IPS-20b (cell line): ENCODE measurements at regions not wholly inside any gene's neighbourhood (a gene's known extent, or its start where the extent isn't known, plus 50 kb on each side); places are given as distances from the start of the nearest gene placed in this dataset.

Experiments used
- H3K27ac ChIP-seq: one replicate; pipeline ENCODE4 v1.5.1; 2013; ENCODE audit warnings: low read length
- H3K27me3 ChIP-seq: 2 replicates; pipeline ENCODE4 v1.6.1; 2013; ENCODE audit warnings: mild to moderate bottlenecking, low read length, inconsistent platforms; ENCODE audit not compliant: insufficient read depth
- H3K36me3 ChIP-seq: 2 replicates; pipeline ENCODE4 v1.6.1; 2013; ENCODE audit warnings: low read depth, mild to moderate bottlenecking, inconsistent platforms, low read length, moderate library complexity; ENCODE audit not compliant: insufficient read depth
- H3K4me1 ChIP-seq: 2 replicates; pipeline ENCODE4 v1.6.1; 2013; ENCODE audit warnings: mild to moderate bottlenecking, control low read depth, inconsistent platforms, low read length, moderate library complexity; ENCODE audit not compliant: insufficient read depth
- H3K4me3 ChIP-seq: 2 replicates; pipeline ENCODE4 v1.5.1; 2013; ENCODE audit warnings: mild to moderate bottlenecking, low read length, inconsistent platforms
- H3K9ac ChIP-seq: 2 replicates; pipeline ENCODE4 v1.6.1; 2013; ENCODE audit warnings: low read depth, mild to moderate bottlenecking, inconsistent platforms, low read length, moderate library complexity
- H3K9me3 ChIP-seq: 2 replicates; pipeline ENCODE4 v1.6.1; 2013; ENCODE audit warnings: mild to moderate bottlenecking, low read depth, low read length, inconsistent platforms; ENCODE audit not compliant: insufficient read depth

DNA sequence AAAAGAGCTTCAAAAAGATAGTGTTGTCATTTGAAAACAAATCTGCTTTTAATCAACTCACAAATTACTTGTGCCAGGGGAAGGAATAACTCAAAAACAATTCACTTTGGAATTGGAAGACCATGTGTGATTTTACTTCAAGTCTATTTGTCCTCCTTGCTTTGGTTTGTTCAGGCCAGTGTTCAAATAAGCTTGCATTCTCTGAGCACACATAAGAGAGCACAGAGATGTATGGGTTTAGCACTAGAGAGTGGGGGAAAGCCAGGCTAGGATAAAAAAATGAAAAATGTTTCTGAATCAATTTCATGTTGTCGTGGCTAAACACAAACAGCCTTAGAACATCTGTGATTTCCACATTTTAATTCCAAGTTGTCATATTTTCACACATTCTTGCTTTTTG lies 325.7 kb upstream of the LYPLAL1 start:
- Histone ChIP-seq H3K27ac (no peak overlapping the region), H3K4me1 (no peaks in the 10 kb centered on the region), H3K4me3 (no peak overlapping the region), H3K27me3 (no peaks in the 10 kb centered on the region), H3K9ac (no peak overlapping the region), H3K9me3 (no peaks in the 10 kb centered on the region), H3K36me3 (no peaks in the 10 kb centered on the region)

- Histone ChIP-seq H3K4me1 (no peaks in the 10 kb centered on the region), H3K9ac (no peak overlapping the region), H3K4me3 (no peak overlapping the region)
Measured at GRCh38 chr1:218850367-218850766, 323.3 kb upstream of the LYPLAL1 start.

GRCh38 chr1:218851586-218851985 lies 322.1 kb upstream of the LYPLAL1 start:
- Histone ChIP-seq H3K9ac (no peak overlapping the region), H3K4me3 (no peak overlapping the region), H3K9me3 (no peaks in the 10 kb centered on the region), H3K36me3 (no peaks in the 10 kb centered on the region), H3K4me1 (no peaks in the 10 kb centered on the region), H3K27me3 (no peaks in the 10 kb centered on the region), H3K27ac (no peak overlapping the region)

More at GRCh38 chr1:218850367-218850766, 323.3 kb upstream of the LYPLAL1 start:
- Histone ChIP-seq H3K27ac (no peak overlapping the region), H3K36me3 (no peaks in the 10 kb centered on the region), H3K27me3 (no peaks in the 10 kb centered on the region), H3K9me3 (no peaks in the 10 kb centered on the region)

- Histone ChIP-seq H3K36me3 (no peaks in the 10 kb centered on the region), H3K9ac (no peak overlapping the region), H3K4me3 (no peak overlapping the region), H3K9me3 (no peaks in the 10 kb centered on the region), H3K27me3 (no peaks in the 10 kb centered on the region), H3K27ac (no peak overlapping the region), H3K4me1 (no peaks in the 10 kb centered on the region)
Measured at GRCh38 chr1:218852527-218852926, 321.2 kb upstream of the LYPLAL1 start.

- Histone ChIP-seq H3K9me3 (no peaks in the 10 kb centered on the region), H3K4me3 (no peak overlapping the region), H3K4me1 (no peaks in the 10 kb centered on the region), H3K9ac (no peak overlapping the region), H3K27ac (no peak overlapping the region), H3K36me3 (no peaks in the 10 kb centered on the region), H3K27me3 (no peaks in the 10 kb centered on the region)
Measured at GRCh38 chr1:218863987-218864386, 309.7 kb upstream of the LYPLAL1 start.

- H3K27ac ChIP-seq, result no peak overlapping the region
- H3K27me3 ChIP-seq, result no peaks in the 10 kb centered on the region
- no peak overlapping the region for H3K4me3 ChIP-seq
- no peak overlapping the region for H3K9ac ChIP-seq
- H3K4me1 ChIP-seq, result no peaks in the 10 kb centered on the region
- H3K9me3 ChIP-seq, result no peaks in the 10 kb centered on the region
- no peaks in the 10 kb centered on the region for H3K36me3 ChIP-seq
Measured at GRCh38 chr1:218865591-218865990, 308.1 kb upstream of the LYPLAL1 start.

DNA sequence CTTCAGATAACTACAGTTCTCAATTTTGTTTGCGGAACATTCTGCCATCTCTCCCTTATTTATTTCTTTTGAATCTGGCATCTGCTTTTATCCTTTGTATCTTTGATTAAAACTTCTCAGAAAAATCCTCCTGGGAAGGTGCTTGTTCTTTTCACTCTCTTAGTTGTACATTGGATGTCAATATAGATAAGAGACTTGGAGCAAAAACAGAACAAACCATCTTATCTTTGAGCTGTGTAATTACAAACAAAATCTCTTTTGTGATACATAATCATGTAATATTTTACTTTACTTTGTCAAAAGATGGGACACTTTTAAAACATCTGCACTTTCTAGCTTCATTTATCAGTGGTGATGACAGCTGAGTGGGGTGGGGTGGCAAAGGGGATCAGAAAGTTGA lies 307.2 kb upstream of the LYPLAL1 start:
- Histone ChIP-seq H3K4me3 (no peak overlapping the region), H3K9me3 (no peaks in the 10 kb centered on the region), H3K9ac (no peak overlapping the region), H3K27ac (no peak overlapping the region), H3K4me1 (no peaks in the 10 kb centered on the region), H3K36me3 (no peaks in the 10 kb centered on the region), H3K27me3 (no peaks in the 10 kb centered on the region)

DNA sequence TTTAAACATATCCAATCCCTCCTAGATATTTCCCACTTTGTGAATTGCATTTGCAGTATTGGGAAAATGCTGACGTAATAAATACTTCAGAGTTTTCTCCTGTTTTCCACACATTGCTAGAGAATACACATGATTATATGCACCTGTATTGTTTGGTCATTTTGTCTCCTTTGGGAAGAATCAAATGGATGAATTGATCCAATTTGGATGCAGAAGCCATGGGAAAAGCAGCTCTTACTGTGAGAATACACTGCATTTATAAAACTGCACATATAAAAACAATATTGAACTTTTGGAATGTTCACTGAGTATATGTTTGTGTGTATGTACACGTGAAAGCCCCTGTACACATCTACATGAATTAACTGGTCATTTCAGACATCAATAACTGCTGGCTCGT lies 306.6 kb upstream of the LYPLAL1 start:
- no peak overlapping the region for H3K9ac ChIP-seq
- no peaks in the 10 kb centered on the region for H3K9me3 ChIP-seq
- no peaks in the 10 kb centered on the region for H3K36me3 ChIP-seq

DNA sequence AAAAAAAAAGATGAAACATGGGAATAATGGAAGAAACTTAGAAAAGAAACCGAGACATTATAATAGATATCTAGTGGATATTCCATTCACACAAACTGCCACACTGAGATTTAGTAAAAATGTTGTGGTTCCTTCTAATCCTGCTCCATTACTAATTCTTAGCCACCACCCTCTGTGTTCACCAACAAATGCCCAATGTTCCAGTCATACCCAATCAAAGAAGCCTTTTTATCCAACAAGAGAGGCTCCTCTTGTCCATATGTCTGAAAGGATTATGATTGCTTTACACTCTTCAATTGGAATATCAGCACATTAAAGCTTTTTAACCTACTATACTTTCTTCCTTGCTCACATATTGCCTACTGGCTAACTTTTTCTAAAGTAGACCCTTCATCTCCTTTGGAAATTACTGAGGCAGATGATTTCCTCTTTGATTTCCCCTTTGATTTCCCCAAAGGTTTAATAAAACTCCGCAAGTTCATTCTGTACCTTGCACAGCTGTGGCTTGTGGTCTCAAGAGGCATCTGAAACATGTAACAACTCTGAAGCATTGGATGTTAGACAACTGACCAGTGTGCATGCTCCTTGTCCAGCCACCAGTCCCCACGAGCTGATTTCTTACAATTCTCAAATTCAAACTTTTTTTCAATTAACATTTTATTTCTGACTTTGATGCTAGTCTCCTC lies 305.6 kb upstream of the LYPLAL1 start:
- H3K36me3 ChIP-seq, result no peaks in the 10 kb centered on the region
- H3K9ac ChIP-seq, result no peak overlapping the region
- no peak overlapping the region for H3K4me3 ChIP-seq
- H3K4me1 ChIP-seq, result no peaks in the 10 kb centered on the region
- no peak overlapping the region for H3K27ac ChIP-seq
- H3K27me3 ChIP-seq, result no peaks in the 10 kb centered on the region
- H3K9me3 ChIP-seq, result no peaks in the 10 kb centered on the region

More for the DNA sequence above, 306.6 kb upstream of the LYPLAL1 start:
- Histone ChIP-seq H3K27ac (no peak overlapping the region), H3K4me1 (no peaks in the 10 kb centered on the region), H3K4me3 (no peak overlapping the region), H3K27me3 (no peaks in the 10 kb centered on the region)

DNA sequence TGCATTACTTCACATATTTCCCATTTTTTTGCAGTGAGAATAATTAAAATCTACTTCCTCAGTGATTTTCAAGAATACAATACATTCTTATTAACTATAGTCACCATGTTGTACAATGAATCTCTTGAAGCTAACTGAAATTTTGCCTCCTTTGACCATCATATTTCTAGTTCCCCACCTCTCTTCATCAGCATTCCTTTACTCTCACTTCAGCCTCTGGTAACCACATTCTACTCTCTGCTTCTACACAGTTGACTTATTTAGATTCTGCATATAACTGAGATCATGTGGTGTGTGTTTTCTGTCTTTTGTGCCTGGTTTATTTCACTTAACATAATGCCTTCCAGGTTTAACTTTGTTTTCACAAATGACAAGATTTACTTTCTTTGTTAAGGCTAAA lies 304.4 kb upstream of the LYPLAL1 start:
- no peaks in the 10 kb centered on the region for H3K4me1 ChIP-seq
- no peaks in the 10 kb centered on the region for H3K9me3 ChIP-seq
- no peaks in the 10 kb centered on the region for H3K36me3 ChIP-seq
- H3K9ac ChIP-seq, result no peak overlapping the region
- no peak overlapping the region for H3K4me3 ChIP-seq
- no peak overlapping the region for H3K27ac ChIP-seq
- no peaks in the 10 kb centered on the region for H3K27me3 ChIP-seq

DNA sequence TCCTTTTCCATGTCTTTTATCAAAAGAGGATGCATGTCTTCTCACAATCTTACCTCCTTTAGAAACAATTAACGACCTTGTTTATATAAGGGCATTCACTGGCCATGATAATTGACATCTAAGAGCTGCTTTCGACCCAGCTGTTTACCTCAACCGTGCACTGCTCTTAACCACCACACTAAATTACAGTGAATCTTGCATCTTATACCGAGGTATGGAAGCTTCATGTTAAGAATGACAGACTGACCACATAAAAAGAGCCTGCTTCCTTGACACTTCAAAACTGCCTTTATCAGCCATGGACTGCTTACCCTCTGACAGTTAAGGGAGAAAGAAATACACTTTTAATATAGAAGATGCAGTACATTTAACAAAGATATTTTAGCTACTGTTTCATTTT lies 301.7 kb upstream of the LYPLAL1 start:
- H3K36me3 ChIP-seq, result no peaks in the 10 kb centered on the region
- no peak overlapping the region for H3K9ac ChIP-seq
- no peak overlapping the region for H3K27ac ChIP-seq
- no peaks in the 10 kb centered on the region for H3K4me1 ChIP-seq
- no peak overlapping the region for H3K4me3 ChIP-seq
- no peaks in the 10 kb centered on the region for H3K9me3 ChIP-seq
- H3K27me3 ChIP-seq, result no peaks in the 10 kb centered on the region

- H3K4me3 ChIP-seq, result no peak overlapping the region
- H3K9ac ChIP-seq, result no peak overlapping the region
- H3K36me3 ChIP-seq, result no peaks in the 10 kb centered on the region
- H3K27ac ChIP-seq, result no peak overlapping the region
- H3K9me3 ChIP-seq, result no peaks in the 10 kb centered on the region
- no peaks in the 10 kb centered on the region for H3K4me1 ChIP-seq
- no peaks in the 10 kb centered on the region for H3K27me3 ChIP-seq
Measured at GRCh38 chr1:218872928-218873327, 300.8 kb upstream of the LYPLAL1 start.
